ENCODE measurements at regions not wholly inside any gene's neighbourhood (a gene's known extent, or its start where the extent isn't known, plus 50 kb on each side); places are given as distances from the start of the nearest gene placed in this dataset.

- Mint-ChIP-seq H3K4me3 (ENCODE audit: unreplicated experiment) (no peak overlapping the region), H3K27me3 (ENCODE audit: low read depth) (no peaks in the 10 kb centered on the region), H3K9me3 (ENCODE audit: low read depth) (no peaks in the 10 kb centered on the region), H3K36me3 (ENCODE audit: low read depth) (no peaks in the 10 kb centered on the region), H3K4me1 (ENCODE audit: low read depth) (peaks cover 19% of the 10 kb centered on the region), H3K27ac (ENCODE audit: unreplicated experiment) (no peak overlapping the region)
- no peak for DNase-seq (ENCODE audit: low spot score)
- TF ChIP-seq, protein P1, sequence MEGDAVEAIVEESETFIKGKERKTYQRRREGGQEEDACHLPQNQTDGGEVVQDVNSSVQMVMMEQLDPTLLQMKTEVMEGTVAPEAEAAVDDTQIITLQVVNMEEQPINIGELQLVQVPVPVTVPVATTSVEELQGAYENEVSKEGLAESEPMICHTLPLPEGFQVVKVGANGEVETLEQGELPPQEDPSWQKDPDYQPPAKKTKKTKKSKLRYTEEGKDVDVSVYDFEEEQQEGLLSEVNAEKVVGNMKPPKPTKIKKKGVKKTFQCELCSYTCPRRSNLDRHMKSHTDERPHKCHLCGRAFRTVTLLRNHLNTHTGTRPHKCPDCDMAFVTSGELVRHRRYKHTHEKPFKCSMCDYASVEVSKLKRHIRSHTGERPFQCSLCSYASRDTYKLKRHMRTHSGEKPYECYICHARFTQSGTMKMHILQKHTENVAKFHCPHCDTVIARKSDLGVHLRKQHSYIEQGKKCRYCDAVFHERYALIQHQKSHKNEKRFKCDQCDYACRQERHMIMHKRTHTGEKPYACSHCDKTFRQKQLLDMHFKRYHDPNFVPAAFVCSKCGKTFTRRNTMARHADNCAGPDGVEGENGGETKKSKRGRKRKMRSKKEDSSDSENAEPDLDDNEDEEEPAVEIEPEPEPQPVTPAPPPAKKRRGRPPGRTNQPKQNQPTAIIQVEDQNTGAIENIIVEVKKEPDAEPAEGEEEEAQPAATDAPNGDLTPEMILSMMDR (IDR thresholded peaks at IDR 0.05): no peak
Observed at GRCh38 chr3:115244350-115244749, 97.3 kb upstream of the ZBTB20 start.

GRCh38 chr3:115245438-115245837, 98.3 kb upstream of the ZBTB20 start:
- Mint-ChIP-seq H3K27me3 (ENCODE audit: low read depth) (no peaks in the 10 kb centered on the region), H3K9me3 (ENCODE audit: low read depth) (no peaks in the 10 kb centered on the region), H3K4me1 (ENCODE audit: low read depth) (peaks cover 12% of the 10 kb centered on the region), H3K27ac (ENCODE audit: unreplicated experiment) (peak overlapping the region; percentile 17), H3K4me3 (ENCODE audit: unreplicated experiment) (no peak overlapping the region), H3K36me3 (ENCODE audit: low read depth) (no peaks in the 10 kb centered on the region)
- no peak for DNase-seq (ENCODE audit: low spot score)
- TF ChIP-seq, protein P1 (IDR thresholded peaks at IDR 0.05): no peak

DNA sequence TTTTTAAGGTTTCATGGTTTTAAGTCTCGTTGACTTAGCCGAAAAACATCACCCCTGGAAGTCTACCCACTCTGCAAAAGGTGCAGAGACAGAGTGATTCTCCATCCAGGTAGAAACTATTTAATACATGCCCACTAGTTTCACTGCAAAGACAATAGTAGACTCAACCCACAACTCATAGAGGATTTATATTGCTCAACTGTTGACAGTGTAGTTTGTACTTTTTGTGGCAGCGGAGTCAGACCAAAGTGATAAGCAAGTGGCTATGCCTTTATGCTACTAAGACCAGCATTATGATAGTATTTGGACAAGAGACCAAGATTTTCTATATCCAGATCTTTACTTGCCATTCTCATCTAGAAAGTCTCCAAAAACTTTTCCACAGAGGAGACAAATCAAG, 98.8 kb upstream of the ZBTB20 start:
- Mint-ChIP-seq H3K27ac (ENCODE audit: unreplicated experiment) (no peak overlapping the region), H3K27me3 (ENCODE audit: low read depth) (no peaks in the 10 kb centered on the region), H3K9me3 (ENCODE audit: low read depth) (no peaks in the 10 kb centered on the region), H3K4me1 (ENCODE audit: low read depth) (peaks cover 12% of the 10 kb centered on the region), H3K4me3 (ENCODE audit: unreplicated experiment) (no peak overlapping the region), H3K36me3 (ENCODE audit: low read depth) (no peaks in the 10 kb centered on the region)
- no peak for DNase-seq (ENCODE audit: low spot score)
- TF ChIP-seq, protein P1 (IDR thresholded peaks at IDR 0.05): no peak

- Mint-ChIP-seq H3K4me3 (ENCODE audit: unreplicated experiment) (no peak overlapping the region), H3K4me1 (ENCODE audit: low read depth) (peaks cover 11% of the 10 kb centered on the region), H3K27ac (ENCODE audit: unreplicated experiment) (no peak overlapping the region), H3K9me3 (ENCODE audit: low read depth) (no peaks in the 10 kb centered on the region), H3K36me3 (ENCODE audit: low read depth) (no peaks in the 10 kb centered on the region), H3K27me3 (ENCODE audit: low read depth) (no peaks in the 10 kb centered on the region)
- DNase-seq (ENCODE audit: low spot score): no peak
- TF ChIP-seq, protein P1 (IDR thresholded peaks at IDR 0.05): no peak
Observed at GRCh38 chr3:115246461-115247020, 99.5 kb upstream of the ZBTB20 start.

DNA sequence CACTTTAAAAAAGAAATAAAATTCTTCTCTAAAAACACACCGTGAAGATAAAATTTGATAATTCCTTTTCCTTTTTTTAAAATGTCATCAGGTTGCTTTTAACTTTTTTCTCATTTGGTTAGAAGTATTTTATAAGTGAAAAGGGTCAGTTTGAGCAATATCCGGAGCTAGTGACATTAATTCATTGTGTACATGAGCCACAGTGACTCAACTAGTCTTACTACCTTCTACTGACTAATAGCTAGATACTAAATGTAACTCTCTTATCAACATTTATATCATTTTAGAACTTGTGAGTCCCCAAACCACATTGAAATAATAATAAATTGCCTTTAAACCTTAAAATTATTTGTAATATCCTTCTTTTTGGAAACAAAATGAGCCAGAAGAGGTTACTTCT, 101.2 kb upstream of the ZBTB20 start:
- Mint-ChIP-seq H3K4me3 (ENCODE audit: unreplicated experiment) (no peak overlapping the region), H3K36me3 (ENCODE audit: low read depth) (no peaks in the 10 kb centered on the region), H3K4me1 (ENCODE audit: low read depth) (peaks cover 6% of the 10 kb centered on the region), H3K27ac (ENCODE audit: unreplicated experiment) (no peak overlapping the region), H3K27me3 (ENCODE audit: low read depth) (no peaks in the 10 kb centered on the region), H3K9me3 (ENCODE audit: low read depth) (no peaks in the 10 kb centered on the region)
- DNase-seq (ENCODE audit: low spot score): no peak
- TF ChIP-seq, protein P1 (IDR thresholded peaks at IDR 0.05): no peak
